ENCODE measurements at regions not wholly inside any gene's neighbourhood (a gene's known extent, or its start where the extent isn't known, plus 50 kb on each side); places are given as distances from the start of the nearest gene placed in this dataset.
"Not testable (repeated sequence)": the region's sequence is repeated elsewhere in the genome, so short reads cannot be mapped to it uniquely, and the experiment has no call there.

DNA sequence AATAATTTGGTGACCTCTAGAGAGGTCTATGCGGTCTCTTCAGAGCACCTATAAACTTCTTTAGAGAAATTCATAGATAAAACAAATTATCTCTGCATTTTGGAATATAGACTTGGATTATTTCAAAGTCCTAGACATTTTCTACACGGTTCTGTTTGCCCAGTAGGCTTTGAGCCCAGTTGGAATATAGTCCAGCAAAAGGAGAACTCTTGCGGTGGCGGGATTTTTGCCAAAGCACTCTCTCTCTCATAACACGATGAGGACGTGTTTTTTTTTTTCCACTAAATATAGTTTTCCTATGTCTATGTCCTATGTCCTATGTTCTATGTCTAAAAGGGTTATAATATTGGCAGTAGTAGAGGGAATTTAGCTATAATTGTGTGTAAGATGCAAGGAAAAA is 164.9 kb upstream of the AGR3 start:
- no peak for DNase-seq (ENCODE audit: low spot score)
- in situ Hi-C loops (cut with MboI; ENCODE audit: low sequenced_read_pairs, unreplicated experiment), result no loop called here
- TF ChIP-seq, protein P1, sequence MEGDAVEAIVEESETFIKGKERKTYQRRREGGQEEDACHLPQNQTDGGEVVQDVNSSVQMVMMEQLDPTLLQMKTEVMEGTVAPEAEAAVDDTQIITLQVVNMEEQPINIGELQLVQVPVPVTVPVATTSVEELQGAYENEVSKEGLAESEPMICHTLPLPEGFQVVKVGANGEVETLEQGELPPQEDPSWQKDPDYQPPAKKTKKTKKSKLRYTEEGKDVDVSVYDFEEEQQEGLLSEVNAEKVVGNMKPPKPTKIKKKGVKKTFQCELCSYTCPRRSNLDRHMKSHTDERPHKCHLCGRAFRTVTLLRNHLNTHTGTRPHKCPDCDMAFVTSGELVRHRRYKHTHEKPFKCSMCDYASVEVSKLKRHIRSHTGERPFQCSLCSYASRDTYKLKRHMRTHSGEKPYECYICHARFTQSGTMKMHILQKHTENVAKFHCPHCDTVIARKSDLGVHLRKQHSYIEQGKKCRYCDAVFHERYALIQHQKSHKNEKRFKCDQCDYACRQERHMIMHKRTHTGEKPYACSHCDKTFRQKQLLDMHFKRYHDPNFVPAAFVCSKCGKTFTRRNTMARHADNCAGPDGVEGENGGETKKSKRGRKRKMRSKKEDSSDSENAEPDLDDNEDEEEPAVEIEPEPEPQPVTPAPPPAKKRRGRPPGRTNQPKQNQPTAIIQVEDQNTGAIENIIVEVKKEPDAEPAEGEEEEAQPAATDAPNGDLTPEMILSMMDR (IDR thresholded peaks at IDR 0.05; ENCODE audit: borderline replicate concordance, control extremely low read depth, extremely low read depth, insufficient read depth, missing control alignments), result no peak

DNA sequence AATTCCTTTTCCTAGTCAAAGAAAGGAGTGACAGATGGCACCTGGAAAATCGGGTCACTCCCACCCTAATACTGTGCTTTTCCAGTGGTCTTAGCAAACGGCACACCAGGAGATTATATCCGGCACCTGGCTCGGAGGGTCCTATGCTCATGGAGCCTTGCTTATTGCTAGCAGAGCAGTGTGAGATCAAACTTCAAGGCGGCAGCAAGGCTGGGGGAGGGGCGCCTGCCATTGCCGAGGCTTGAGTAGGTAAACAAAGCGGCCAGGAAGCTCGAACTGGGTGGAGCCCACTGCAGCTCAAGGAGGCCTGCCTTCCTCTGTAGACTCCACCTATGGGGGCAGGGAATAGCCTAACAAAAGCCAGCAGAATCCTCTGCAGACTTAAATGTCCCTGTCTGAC is 171.4 kb upstream of the AGR3 start:
- DNase-seq (ENCODE audit: low spot score); in situ Hi-C loops (cut with MboI; ENCODE audit: low sequenced_read_pairs, unreplicated experiment): not testable (repeated sequence)

DNA sequence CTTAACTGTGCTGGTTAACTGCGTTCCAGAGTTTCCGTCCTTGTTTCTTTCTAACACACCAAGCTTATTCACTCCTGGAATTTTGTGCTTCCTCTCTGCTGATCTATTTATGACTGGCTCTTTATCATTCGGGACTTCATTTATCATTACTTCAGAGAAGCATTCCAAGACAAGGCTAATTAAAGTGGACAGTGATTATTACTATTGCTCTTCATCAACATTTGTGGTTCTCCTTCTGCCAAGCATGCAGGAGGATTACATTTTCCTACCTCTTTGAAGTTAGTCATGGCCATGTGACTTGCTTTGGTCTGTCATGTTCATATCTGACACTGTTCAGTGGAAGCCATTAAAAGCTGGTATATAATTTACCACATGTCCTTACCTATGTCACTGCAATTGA is 172.4 kb upstream of the AGR3 start:
- TF ChIP-seq, protein P1 (IDR thresholded peaks at IDR 0.05; ENCODE audit: borderline replicate concordance, control extremely low read depth, extremely low read depth, insufficient read depth, missing control alignments), result no peak
- in situ Hi-C loops (cut with MboI; ENCODE audit: low sequenced_read_pairs, unreplicated experiment), result no loop called here
- no peak for DNase-seq (ENCODE audit: low spot score)

DNA sequence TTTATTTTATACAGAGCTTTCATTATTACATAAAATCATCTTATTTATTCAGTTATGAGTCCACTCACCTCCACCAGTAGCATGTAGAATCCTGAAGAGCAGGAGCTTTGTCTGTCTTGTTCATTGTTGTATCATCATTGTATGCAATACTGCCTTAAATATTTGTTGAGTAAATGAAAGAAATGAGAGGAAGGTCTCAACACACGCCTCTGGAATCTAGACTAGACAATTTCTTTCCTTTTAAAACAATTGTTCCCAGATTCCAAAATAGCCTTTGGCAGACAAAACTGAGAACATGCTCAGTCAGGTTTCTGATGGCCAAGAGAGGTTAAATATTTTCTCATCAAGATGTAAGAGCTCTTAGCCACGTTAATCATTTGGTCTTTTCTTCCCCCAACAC is 173.1 kb upstream of the AGR3 start:
- no peak for DNase-seq (ENCODE audit: low spot score)
- TF ChIP-seq, protein P1 (IDR thresholded peaks at IDR 0.05; ENCODE audit: borderline replicate concordance, control extremely low read depth, extremely low read depth, insufficient read depth, missing control alignments), result no peak
- in situ Hi-C loops (cut with MboI; ENCODE audit: low sequenced_read_pairs, unreplicated experiment), result no loop called here

DNA sequence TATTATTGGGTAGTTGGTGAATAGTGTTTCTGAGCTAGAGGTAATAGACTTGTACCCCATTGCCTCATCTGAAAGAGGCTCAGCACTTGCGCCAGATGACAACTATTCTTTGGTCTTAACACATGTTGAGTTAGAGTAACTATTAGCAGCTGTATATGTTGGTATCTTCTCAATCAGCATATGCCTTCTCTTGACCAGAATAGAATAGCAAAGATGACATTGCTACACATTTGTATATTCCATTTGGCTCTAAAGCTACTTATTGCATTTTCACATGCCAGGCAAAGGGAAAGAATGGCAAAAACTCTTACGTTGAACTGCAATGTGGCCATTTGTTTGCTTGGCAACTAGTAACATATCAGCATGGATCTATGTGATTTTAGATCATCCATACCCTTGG is 173.8 kb upstream of the AGR3 start:
- TF ChIP-seq, protein P1 (IDR thresholded peaks at IDR 0.05; ENCODE audit: borderline replicate concordance, control extremely low read depth, extremely low read depth, insufficient read depth, missing control alignments), result no peak
- DNase-seq (ENCODE audit: low spot score), result no peak
- in situ Hi-C loops (cut with MboI; ENCODE audit: low sequenced_read_pairs, unreplicated experiment), result no loop called here

DNA sequence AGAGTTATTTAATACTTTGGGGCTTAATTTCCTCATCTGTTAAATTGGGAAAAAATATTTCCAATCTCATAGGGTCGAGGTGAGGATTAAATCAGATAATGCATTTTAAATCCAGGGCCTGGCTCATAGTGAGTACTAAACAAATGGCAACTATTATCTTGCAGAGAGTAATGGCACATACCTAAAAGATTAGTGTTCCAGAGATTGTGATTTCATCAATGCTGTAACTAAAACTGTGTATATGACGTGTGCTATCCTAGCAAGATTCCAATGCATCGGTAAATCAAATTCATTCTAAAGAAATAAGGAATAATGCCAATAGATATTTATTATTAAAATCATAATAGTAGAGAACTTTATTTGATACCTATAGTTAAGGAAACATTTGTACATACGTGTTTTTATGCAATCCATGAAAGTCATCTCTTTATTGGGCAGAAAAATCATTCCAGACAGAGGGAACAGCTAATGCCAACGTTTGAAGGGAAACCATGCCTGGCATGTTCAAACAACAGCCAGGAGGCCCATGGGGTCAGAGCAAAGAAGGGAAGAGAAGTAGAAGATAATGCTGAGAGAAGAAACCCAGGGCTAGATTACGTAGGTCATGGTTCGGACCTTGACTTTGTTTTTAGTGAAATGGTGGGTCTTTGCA is 174.8 kb upstream of the AGR3 start:
- TF ChIP-seq, protein P1 (IDR thresholded peaks at IDR 0.05; ENCODE audit: borderline replicate concordance, control extremely low read depth, extremely low read depth, insufficient read depth, missing control alignments), result no peak
- no peak for DNase-seq (ENCODE audit: low spot score)
- in situ Hi-C loops (cut with MboI; ENCODE audit: low sequenced_read_pairs, unreplicated experiment), result no loop called here

DNA sequence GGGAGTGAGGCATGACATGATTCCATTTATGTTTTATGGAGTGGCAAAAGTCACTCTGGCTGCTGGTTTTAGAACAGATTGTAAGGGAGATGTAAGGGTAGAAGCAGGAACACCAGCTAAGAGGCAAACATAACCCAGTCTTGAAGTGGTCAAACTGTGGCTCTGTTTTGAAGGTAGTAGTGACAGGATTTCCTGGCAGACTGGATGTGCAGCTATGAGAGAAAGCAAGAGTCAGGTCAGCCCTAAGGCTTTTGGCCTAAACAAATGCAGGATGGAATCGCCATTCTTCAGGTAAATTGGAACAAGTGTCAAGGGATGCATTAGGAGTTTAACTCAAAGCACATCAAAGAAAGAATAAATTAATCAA is 175.3 kb upstream of the AGR3 start:
- no peak for DNase-seq (ENCODE audit: low spot score)
- TF ChIP-seq, protein P1 (IDR thresholded peaks at IDR 0.05; ENCODE audit: borderline replicate concordance, control extremely low read depth, extremely low read depth, insufficient read depth, missing control alignments), result no peak
- in situ Hi-C loops (cut with MboI; ENCODE audit: low sequenced_read_pairs, unreplicated experiment), result no loop called here
